ENCODE measurements at regions not wholly inside any gene's neighbourhood (a gene's known extent, or its start where the extent isn't known, plus 50 kb on each side); places are given as distances from the start of the nearest gene placed in this dataset.

GRCh38 chr5:168204165-168204564, 87.3 kb upstream of the WWC1 start:
- Histone ChIP-seq H3K27ac (no peak overlapping the region), H3K4me3 (no peak overlapping the region), H3K4me1 (no peaks in the 10 kb centered on the region), H3K9me3 (no peaks in the 10 kb centered on the region), H3K36me3 (no peaks in the 10 kb centered on the region), H3K27me3 (replicated peaks in 1 of 7) (no peaks in the 10 kb centered on the region)
- intact Hi-C loops (cut with DNase I; ENCODE audit: low total_unique reads): no loop called here
- no peak for TF ChIP-seq POLR2A (IDR thresholded peaks at IDR 0.05)
- no peak for TF ChIP-seq CTCF (IDR thresholded peaks at IDR 0.05 in 8 of 11, conservative IDR thresholded peaks at IDR 0.05 in 3 of 11)
- TF ChIP-seq POLR2AphosphoS5 (IDR thresholded peaks at IDR 0.05): no peak
- WGBS, 5 donors: 67 to 92% (median 80%) methylated on average over 6 of the region's 6 CpGs
- no peak for DNase-seq

- Histone ChIP-seq H3K27me3 (replicated peaks in 1 of 7) (peaks cover 0 to 5% (median 0%) of the 10 kb centered on the region in 7 donors), H3K36me3 (no peaks in the 10 kb centered on the region), H3K4me1 (no peaks in the 10 kb centered on the region), H3K4me3 (no peak overlapping the region), H3K27ac (no peak overlapping the region), H3K9me3 (no peaks in the 10 kb centered on the region)
- TF ChIP-seq POLR2AphosphoS5 (IDR thresholded peaks at IDR 0.05) (no peak), POLR2A (IDR thresholded peaks at IDR 0.05) (no peak), CTCF (IDR thresholded peaks at IDR 0.05 in 8 of 11, conservative IDR thresholded peaks at IDR 0.05 in 3 of 11) (no peak)
- no peak for DNase-seq
- WGBS, 5 donors: 89 to 96% (median 92%) methylated on average over 7 of the region's 7 CpGs
- intact Hi-C loops (cut with DNase I; ENCODE audit: low total_unique reads): no loop called here
Measured at GRCh38 chr5:168207450-168208029, 83.9 kb upstream of the WWC1 start.

GRCh38 chr5:168209244-168209995, 82.0 kb upstream of the WWC1 start:
- Histone ChIP-seq H3K4me3 (no peak overlapping the region), H3K4me1 (no peaks in the 10 kb centered on the region), H3K27me3 (replicated peaks in 1 of 7) (peaks cover 0 to 5% (median 0%) of the 10 kb centered on the region in 7 donors), H3K27ac (no peak overlapping the region), H3K36me3 (no peaks in the 10 kb centered on the region), H3K9me3 (no peaks in the 10 kb centered on the region)
- 38 to 71% (median 55%) methylated on average over 1 of the region's 1 CpG for WGBS, 5 donors
- intact Hi-C loops (cut with DNase I; ENCODE audit: low total_unique reads): no loop called here
- DNase-seq: no peak
- no peak for TF ChIP-seq POLR2A (IDR thresholded peaks at IDR 0.05)
- TF ChIP-seq POLR2AphosphoS5 (IDR thresholded peaks at IDR 0.05): no peak
- TF ChIP-seq CTCF (IDR thresholded peaks at IDR 0.05 in 8 of 11, conservative IDR thresholded peaks at IDR 0.05 in 3 of 11): no peak

GRCh38 chr5:168209997-168210396, 81.4 kb upstream of the WWC1 start:
- H3K4me3 ChIP-seq: no peak overlapping the region
- H3K27ac ChIP-seq: no peak overlapping the region
- no peaks in the 10 kb centered on the region for H3K9me3 ChIP-seq
- no peaks in the 10 kb centered on the region for H3K36me3 ChIP-seq
- peaks cover 0 to 5% (median 0%) of the 10 kb centered on the region in 7 donors for H3K27me3 ChIP-seq (replicated peaks in 1 of 7)
- WGBS, 5 donors: 76 to 91% (median 90%) methylated on average over 3 of the region's 3 CpGs
- intact Hi-C loops (cut with DNase I; ENCODE audit: low total_unique reads): no loop called here
- TF ChIP-seq CTCF (IDR thresholded peaks at IDR 0.05 in 8 of 11, conservative IDR thresholded peaks at IDR 0.05 in 3 of 11): no peak
- no peaks in the 10 kb centered on the region for H3K4me1 ChIP-seq
- DNase-seq: no peak
